Right forelimb (tissue), 1 donor: ENCODE measurements at regions not wholly inside any gene's neighbourhood (a gene's known extent, or its start where the extent isn't known, plus 50 kb on each side); places are given as distances from the start of the nearest gene placed in this dataset.

ENCODE experiments used
- DNase-seq: peaks from one replicate; pipeline ENCODE4 v3.0.0-alpha.2; 2018

DNA sequence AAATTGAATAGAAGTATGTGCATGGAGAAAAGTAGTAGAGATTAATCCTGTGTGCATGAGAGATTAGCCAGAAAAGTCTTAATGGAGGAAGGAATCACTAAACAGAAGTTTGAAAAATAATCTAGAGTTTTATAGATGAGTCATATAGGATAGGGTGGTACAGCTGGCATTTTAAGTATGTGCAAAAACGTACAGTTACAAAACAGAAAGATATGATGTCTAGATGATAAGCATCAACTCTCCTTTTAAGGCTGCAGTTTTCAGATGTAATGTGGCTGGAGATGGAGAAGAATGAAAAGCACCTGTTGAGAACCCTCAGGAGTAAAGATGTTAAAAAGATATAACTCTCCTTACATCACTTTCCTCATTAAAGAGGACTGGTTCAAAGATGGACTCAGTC lies 271.3 kb downstream of the STK31 start:
- no peak for DNase-seq

- no peak for DNase-seq
These were observed 271.7 kb downstream of the STK31 start for GRCh38 chr7:23981758-23982157.

DNA sequence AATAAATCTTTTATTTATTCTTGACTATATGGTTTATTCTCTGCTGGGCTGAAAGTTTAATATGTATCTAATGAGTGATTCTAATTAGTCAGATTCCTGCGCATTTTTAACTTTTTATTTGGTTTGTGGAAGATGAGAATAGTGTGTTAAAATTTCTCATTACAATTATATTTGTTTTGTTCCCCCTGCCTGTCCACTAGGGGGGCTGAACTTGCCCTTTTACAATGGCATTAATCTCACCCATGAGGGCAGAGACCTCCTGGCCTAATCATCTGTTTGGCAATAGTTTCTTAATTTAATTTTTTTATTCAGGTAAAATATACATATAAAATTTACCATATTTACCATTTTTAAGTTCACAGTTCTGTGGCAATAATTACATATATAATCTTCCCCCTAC lies 278.5 kb upstream of the NPY start:
- no peak for DNase-seq

DNA sequence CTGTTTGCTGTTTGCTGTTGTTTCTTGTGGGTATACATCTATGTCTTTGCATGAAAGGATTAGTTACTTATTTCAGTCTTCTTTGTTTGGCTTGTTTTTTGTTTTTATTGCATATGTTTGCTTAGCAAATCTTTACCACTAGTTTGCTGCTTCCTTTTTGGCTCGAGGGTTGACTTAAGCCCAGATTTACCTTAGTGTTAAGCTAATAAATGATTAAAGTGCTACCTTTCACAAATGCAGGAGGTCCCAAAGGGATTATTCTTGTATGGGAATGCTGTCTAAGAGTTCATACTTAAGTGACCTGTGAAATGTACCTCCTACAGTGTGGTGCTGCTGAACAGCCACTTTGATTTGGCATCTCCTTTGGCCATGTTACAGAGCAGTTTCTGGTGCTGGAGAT lies 273.5 kb upstream of the NPY start:
- DNase-seq, result no peak

DNA sequence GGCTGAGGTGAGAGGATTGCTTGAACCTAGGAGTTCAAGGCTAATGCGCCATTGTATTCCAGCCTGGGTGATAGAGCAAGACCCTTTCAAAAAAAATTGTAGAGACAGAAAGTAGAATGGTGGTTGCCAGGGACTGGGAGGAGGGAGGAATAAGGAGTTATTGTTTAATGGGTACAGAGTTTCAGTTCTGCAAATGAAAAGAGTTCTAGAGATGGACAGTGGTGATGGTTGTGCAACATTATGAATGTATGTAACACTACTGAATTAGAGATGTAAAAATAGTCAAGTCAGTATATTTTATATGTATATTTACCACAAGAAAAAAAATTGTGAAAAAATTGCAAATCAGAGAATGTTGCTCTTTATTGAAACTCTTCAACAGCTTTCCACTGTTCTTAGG lies 266.5 kb upstream of the NPY start:
- DNase-seq, result no peak

DNA sequence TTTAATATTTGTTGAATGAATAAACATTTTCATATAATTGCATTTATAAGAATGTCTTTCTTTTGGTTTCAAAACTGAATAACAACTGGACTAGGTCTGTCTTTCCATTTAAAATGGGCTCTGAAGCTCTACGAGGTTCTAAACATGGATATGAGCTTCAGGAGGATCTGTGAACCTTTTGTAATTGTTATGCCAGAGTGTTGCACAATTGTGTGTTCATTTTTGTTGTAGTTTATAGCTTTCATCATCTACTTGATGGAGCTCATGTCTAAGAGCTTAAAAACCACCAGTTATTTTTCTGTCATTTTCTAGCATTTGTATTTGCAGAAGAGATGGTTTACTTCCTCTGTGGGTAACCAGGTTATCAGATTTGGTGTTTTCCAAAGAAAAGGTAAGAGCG lies 265.7 kb upstream of the NPY start:
- no peak for DNase-seq

DNA sequence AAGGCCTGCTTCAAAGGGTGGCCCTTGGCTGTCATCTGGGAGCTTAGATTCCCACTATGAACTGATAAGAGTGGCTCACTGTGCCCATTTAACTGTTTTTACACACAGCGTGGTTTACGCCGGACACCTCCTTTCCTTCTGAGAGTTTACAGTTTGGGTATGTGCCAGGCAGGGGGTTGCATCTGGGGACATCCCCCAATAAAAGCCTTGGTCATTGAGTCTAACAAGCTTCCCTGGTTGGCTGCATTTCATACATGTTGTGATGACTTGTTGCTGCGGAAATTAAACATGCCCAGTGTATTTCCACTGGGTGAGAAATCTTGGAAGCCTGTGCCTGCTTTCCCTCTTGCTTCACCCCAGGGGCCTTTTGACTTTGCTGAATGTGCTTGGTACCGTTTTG lies 264.1 kb upstream of the NPY start:
- no peak for DNase-seq

DNA sequence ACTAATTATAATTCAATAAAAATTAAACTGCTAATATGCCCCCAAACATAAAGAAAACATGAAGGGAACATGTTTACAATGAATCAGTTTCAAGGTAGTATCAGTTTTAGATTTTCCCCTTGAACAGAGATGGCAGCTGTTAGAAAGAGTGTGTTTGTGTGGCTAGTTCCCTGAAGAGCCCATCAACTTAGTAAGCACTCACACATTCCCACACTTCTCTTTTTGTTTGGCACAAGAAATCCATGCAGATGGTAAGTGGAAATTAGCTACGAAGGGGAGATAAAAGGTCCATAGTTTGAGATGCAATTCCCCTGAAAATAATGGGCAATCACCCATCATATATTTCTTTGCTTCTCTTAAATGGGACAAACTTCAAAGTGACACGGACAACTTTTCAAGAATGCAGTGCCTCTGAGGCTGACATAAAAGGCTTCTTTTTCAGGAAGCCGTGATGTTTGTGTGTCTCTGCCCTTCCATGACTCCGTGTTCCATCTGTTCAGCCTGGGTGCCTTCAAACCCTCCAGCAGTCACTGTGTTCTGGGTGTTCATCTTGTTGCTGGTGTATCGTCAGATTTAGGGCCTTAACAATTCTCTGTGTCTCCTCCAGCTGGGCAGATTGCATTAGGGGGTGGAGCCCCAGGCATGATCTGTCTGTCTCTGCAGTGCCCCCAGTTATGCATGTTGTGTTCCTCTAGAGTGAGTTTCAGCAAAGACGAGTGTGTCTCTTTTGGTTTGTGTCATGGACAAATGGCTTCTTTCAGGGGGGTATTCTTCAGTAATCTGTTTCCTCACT lies 259.5 kb upstream of the NPY start:
- DNase-seq, result no peak

DNA sequence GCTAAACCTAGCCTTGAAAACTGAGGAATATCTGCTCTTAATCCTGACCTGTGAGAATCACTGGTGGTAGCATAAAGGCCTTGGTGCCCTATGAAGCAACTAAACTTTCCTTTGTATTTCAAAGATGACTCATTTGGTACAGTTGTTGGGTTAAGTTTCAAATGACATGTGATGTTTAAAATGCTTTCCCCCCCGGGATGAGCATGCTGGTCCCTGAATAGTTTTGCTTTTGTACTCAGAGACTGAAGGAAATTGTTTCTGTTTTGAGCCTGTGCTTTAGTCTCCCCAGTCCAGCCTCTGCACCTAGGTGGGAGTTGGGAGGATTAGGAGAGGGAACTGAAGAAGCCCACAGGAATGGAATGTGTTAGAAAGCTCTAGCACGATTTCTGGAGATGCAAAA lies 258.9 kb upstream of the NPY start:
- DNase-seq, result no peak

DNA sequence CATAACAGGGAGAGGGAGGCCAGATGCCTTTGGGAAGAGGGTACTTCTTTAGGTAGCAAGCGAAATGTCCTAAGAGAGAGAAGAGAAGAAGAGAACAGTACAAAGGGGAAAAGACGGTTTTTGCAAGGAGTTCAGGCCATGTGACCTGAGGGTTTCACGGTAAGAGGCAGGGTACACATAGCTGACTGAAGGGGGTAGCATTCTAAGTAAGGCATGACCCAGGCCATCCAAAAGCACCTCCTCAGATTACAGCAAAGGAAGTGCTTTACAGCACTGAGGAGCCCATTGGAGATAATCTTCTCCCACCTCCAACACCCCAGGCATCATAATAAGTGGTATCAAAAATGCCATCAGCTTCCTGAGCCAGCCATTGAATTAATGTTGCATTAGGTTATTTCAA lies 258.2 kb upstream of the NPY start:
- DNase-seq, result no peak

DNA sequence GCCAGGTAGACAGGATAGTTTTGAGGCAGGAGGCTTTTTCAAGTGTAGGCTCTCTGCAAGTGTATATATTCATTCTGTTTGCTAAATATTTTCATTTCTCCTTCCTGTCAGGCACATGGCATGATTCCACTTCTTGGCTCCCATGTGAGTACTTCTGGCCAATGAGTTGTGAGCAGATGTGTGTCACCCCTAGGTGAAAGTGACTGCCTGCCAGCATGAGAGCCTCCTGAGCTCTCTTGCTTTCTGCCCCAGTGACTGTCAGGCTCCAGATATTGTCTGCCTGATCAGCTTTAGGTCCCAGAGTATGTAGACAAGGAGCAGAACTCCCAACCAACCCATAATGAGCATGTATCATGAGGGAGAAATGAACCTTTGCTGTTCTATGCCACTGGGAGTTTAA lies 257.6 kb upstream of the NPY start:
- no peak for DNase-seq

- DNase-seq, result no peak
These were observed 254.9 kb upstream of the NPY start for GRCh38 chr7:24029068-24029467.

DNA sequence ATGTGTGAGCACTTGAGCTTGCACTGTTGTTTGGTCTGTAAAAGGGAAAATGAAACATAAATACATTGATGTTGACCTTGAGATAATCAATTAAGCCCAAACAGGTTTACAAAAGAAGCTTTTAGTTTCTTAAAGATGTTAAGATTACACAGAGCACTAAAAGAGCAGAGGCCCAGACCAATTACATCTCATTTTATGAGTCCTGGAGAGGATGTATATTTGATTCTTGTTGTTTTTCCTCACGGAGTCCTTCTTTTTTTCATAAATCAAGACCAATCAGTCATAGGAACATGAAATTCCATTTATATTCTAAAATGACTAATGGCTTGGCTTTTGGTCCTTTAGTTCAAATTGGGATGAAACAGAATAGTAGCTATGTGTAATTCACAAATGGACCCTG lies 249.7 kb upstream of the NPY start:
- DNase-seq, result no peak

- DNase-seq, result no peak
These were observed 248.5 kb upstream of the NPY start for GRCh38 chr7:24035366-24036032.

DNA sequence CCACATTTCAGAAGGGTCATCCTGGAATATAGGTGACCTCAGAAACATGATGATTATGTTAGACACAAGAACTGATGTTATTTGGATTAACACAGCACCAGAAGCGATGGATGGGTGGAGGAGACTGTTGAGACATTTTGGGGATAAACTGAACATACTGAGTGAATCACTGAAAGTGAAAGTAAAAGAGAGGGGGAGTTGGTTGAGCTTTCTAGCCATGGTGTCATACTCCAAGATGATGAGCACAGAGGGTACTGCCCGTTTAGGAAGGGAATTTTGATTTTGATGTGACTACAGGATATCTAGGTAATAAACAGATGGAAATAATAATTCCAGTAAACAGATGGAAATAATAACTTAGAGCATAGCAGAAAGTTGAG lies 248.0 kb upstream of the NPY start:
- DNase-seq, result no peak

DNA sequence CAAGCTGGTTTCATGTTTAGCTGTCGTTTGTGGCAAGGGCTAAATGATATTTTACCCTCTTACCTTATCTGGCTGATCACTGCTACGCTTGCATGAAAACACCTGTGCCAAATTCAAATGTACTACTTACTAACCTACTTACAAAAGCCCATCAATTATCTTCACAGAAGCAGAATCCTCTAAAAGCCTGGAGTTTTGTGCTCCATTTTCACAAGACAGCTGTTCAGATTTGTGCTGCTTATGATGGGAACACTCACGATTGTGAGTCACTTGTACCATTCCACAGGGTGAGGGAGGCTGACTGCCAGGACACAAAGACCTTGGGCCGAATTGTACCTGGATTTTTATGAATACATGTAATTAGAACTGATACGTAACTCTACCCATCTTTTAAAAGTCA lies 245.0 kb upstream of the NPY start:
- no peak for DNase-seq

DNA sequence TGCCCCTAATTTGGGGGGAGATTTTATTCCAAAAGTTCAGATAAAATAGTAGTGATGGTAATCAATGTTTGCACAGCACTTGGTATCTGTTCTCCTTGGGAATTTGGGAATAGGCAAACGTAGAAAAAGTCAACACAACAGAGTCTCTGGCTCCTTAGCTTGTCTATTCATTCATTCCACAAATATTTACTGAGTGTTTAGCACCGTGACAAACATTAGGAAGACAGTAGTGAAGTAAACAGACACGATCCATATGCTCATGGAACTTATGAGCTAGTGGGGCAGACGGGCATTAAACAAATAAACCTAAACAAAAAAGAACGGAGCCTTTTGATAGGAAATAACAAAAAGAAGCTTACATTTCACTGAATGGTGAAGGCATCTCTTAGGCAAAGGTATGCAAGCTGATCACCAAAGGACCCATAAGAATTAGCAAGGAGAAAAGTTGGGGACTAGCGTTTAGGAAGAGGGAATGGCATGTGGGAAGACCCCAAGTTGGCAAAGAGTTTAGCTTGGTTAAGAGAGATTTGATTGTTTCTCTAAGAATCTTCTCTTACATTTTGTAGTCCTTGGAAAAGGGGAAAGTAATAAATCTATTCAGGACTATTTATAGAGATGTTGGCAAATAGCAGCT lies 243.9 kb upstream of the NPY start:
- no peak for DNase-seq

DNA sequence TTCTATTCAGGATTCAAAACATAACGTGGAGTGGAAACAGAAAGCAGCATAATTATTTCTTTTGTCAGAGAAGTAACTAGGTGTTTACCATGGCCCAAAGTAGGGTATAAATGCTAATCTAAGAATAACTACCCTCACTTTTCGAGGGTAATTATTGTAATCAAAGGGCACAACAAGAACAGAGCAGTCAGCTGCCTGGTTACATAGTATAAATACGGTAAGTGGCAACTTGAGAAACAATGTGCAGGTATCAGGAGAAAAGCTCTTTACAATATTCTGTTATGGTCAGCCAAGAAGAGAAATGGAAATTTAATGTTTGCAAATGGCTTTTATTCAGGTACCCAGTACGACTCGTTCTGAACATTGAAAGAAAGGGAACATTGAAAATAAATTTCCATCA lies 242.0 kb upstream of the NPY start:
- DNase-seq, result no peak

DNA sequence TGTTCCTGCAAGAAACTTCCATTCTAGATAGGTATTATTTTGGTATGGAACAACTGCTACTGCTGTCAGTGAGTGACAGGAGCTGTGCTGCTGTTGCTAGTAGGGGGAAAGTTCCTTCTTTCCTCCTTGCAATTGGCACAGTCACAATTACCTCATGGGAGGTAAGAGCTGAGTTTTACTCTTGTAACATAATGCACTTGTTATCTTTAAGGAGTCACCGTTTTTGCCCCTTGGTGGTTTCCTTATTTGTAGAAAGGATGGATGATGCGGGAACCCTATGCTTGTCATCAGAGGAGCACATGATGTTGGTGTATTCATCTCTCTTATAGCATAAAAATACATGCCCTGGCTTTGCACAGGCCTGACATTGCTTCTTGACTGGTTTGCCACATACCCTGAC lies 234.7 kb upstream of the NPY start:
- DNase-seq, result no peak

DNA sequence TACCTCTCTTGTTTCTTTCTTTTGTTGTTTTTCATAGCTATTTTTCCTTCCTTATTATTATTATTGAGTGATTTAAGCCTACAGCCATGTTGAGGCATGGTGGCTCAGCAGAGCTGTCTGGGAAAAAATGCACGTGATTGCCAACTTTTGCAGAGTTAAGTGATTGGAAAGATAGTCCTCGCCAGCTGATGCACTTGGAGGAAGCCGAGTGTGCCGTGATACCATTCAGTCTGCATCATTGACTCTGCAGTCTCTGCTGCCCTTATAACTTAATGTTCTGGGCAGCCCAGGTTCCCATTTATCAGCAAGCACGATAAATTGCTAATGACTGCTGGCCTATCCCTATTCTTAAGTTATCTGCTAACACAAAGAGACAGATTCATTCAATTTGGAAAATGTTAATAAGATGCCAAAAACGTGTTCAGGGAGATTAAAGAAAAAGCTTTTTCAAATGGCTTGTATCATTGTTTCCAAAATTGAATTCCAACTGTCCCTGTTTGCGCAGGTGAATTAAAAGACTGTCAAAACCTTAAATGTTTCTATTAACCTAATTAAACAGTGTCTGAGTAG lies 232.9 kb upstream of the NPY start:
- no peak for DNase-seq

DNA sequence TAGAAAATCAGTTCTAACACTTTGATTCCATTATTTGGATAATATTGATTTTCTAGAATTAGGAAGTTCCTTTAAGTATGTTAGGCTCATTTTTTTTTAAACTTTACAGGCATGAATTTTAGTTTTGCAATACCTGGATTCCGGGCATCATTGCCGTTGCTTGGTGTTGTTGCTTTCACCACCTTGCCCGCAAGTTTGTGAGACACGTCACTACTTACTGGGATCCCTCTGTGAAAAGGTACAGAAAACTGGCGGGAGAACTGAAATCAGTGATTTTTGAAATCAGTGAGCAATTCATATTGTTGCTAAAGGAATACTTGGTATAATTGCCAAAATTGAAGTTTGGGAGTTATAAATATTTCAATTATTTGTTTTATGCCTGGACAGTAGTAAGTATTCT lies 232.3 kb upstream of the NPY start:
- no peak for DNase-seq

DNA sequence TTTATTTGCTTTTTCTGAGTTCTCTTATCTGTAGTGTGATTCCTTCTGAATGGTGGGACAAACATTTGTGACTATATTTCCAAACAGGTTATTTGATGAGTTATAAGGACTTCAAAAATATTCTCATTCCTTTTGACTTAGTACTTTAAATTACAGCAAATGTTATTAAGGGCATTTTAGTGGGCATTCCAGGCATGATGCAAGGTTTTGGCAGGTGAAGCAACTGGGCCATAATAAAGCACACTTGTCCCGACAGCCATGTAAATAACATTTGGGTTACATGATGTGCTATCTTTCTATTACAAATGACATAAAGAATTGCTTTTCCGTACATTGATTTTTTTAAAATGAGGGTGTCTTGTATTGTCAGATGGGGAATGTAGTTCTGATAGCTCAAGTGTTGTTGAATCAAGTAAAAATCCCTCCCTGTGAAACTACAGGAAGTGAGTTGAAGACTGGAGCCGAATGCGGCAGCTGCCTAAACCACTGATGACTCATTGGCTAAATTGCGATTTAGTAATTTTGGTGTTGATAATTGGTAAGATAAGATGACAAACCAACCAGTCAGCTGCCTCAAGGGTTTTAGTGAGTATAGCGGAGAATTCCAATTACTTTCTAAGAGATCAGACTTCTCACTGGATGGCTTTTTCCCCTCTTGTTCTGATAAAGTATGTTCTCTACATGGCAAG lies 231.3 kb upstream of the NPY start:
- DNase-seq, result no peak

DNA sequence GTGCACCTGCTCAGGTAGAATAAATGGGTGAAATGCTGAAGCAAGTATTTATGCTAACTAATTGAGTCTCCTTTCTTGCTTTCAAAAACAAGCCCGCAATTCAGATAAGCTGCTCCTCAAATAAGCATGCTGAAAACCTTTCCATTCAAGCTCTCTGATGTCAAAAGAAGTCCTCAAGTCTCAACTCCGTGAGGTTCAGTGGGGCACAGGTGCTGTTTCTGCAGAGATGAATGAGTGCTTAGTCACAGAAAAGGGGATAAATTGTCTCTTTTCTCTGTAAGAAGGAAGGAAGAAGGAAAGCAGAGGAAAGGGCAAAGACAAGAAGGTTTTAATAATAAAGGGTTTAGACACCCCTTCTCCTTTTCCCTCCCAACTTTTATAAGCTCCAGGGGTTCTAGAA lies 229.8 kb upstream of the NPY start:
- no peak for DNase-seq

DNA sequence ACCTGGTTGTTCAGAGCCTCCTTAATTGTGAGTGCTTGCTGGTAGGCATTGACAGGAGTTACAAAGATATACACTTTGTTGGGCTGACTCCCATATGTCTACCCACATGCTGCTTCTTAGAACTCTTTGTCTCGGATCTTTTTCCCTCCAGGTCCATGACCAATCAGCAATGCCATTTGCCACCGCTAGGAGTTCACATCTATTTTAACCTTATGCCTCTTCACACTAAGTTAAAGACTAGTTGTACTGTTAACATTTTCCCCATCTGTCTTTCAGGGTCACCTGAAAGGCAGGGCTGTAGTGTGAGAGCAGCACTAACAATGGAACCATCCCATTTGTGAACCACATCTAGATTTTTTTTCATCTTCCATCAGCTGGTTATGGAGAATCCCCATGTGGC lies 226.7 kb upstream of the NPY start:
- no peak for DNase-seq
